ENCODE measurements at regions not wholly inside any gene's neighbourhood (a gene's known extent, or its start where the extent isn't known, plus 50 kb on each side); places are given as distances from the start of the nearest gene placed in this dataset.

DNA sequence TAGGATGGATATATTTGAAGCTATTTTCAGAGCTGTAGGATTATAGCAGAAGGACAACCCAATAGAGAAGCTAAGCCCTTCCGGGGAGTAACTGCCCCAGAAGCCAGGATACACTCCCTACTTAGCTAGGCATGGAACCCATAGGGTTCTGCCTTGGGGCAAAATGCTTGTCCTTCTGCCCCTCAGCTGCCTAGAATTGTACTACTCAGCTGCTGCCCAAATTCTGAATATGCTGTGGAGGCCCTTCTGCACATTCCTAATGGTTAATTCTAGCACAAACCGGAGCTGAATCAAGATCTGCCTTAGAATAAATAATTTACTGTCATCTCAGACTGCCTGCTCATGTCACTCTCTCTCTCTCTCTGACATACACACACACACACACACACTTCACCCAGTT is 297.7 kb upstream of the VCX3A start:
- H3K9me3 ChIP-seq: no peaks in the 10 kb centered on the region
- no peak for TF ChIP-seq POLR2A (IDR thresholded peaks at IDR 0.05)
- TF ChIP-seq CTCF (IDR thresholded peaks at IDR 0.05): no peak
- TF ChIP-seq POLR2AphosphoS5 (IDR thresholded peaks at IDR 0.05): no peak
- no peaks in the 10 kb centered on the region for H3K27me3 ChIP-seq
- H3K36me3 ChIP-seq: no peaks in the 10 kb centered on the region
- H3K27ac ChIP-seq: no peak overlapping the region
- DNase-seq (ENCODE audit: low spot score in 2 of 2): no peak
- H3K4me1 ChIP-seq: no peaks in the 10 kb centered on the region
- no peak overlapping the region for H3K4me3 ChIP-seq
- intact Hi-C loops (cut with DNase I; ENCODE audit: low total_unique reads): no loop called here

DNA sequence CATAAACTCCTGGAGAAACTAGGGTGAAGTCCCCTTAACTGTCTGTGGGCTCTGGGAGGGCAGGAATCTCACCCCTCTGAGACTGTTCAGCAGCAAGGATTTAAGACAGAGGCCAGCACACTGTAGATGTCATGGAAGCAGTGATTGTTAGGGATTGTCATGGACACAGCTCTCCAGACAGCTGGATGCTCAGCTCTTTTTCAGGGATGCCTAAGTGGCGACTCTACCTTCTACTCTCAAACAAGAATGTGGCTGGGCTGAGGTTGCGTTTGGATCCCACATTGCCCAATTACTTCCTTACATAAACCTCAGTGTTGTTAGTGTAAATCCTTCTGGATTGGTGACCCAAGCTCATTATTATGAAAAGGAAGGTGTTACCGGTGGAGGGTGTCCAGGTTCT is 291.9 kb upstream of the VCX3A start:
- DNase-seq (ENCODE audit: low spot score in 2 of 2): no peak
- intact Hi-C loops (cut with DNase I; ENCODE audit: low total_unique reads): no loop called here
- H3K4me3 ChIP-seq: no peak overlapping the region
- H3K27ac ChIP-seq: no peak overlapping the region
- no peaks in the 10 kb centered on the region for H3K36me3 ChIP-seq
- no peaks in the 10 kb centered on the region for H3K9me3 ChIP-seq
- TF ChIP-seq CTCF (IDR thresholded peaks at IDR 0.05): no peak
- H3K27me3 ChIP-seq: no peaks in the 10 kb centered on the region
- H3K4me1 ChIP-seq: no peaks in the 10 kb centered on the region

DNA sequence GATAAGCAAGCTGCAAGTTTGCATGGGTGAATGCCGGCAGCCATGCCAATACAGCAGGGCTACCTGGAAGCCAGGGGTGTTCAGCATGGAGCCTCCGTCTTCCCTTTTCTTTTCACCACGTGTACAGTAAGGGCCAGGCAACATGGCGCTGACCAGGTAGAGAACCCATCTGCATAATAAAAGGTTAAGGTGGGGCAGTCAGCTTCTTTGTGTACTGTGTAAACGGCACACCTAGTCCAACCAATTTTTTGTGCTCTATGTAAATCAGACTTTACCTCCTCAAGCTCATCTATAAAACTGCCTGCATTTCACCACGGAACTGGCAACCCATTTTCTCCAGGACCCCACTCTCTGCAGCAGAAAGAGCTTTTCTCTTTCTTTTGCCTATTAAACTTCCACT is 286.8 kb upstream of the VCX3A start:
- H3K36me3 ChIP-seq: no peaks in the 10 kb centered on the region
- H3K9me3 ChIP-seq: no peaks in the 10 kb centered on the region
- DNase-seq (ENCODE audit: low spot score in 2 of 2): no peak
- no peaks in the 10 kb centered on the region for H3K4me1 ChIP-seq
- TF ChIP-seq CTCF (IDR thresholded peaks at IDR 0.05): no peak
- no peak for TF ChIP-seq POLR2AphosphoS5 (IDR thresholded peaks at IDR 0.05)
- no peak for TF ChIP-seq POLR2A (IDR thresholded peaks at IDR 0.05)
- intact Hi-C loops (cut with DNase I; ENCODE audit: low total_unique reads): no loop called here
- no peaks in the 10 kb centered on the region for H3K27me3 ChIP-seq
- H3K27ac ChIP-seq: no peak overlapping the region
- H3K4me3 ChIP-seq: no peak overlapping the region

GRCh38 chrX:6813836-6814370 is 279.0 kb upstream of the VCX3A start:
- intact Hi-C loops (cut with DNase I; ENCODE audit: low total_unique reads): no loop called here
- H3K4me3 ChIP-seq: no peak overlapping the region
- no peaks in the 10 kb centered on the region for H3K9me3 ChIP-seq
- DNase-seq (ENCODE audit: low spot score in 2 of 2): no peak
- no peaks in the 10 kb centered on the region for H3K36me3 ChIP-seq
- no peaks in the 10 kb centered on the region for H3K27me3 ChIP-seq
- no peak overlapping the region for H3K27ac ChIP-seq
- H3K4me1 ChIP-seq: no peaks in the 10 kb centered on the region
- TF ChIP-seq POLR2A (IDR thresholded peaks at IDR 0.05) (no peak), POLR2AphosphoS5 (IDR thresholded peaks at IDR 0.05) (no peak), CTCF (IDR thresholded peaks at IDR 0.05) (no peak)

DNA sequence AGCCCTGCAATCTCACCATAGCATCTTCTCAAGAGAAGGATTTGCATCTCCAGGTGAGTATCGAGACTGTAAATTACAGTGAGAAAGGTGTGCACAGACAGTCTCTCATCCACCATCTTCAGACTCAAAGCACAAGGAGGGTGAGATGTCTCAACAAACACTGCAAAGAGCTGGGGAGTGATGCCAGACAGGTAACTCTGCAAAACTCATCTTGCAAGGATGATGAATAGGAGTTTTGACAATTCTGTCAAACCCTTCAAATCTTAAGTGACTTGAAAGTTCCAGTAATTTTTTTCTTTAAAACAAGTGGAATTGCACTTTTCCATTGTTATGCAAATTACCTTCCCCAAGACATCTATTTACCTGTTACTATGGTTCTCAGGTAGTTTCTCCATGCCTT is 277.2 kb upstream of the VCX3A start:
- Histone ChIP-seq H3K4me3 (no peak overlapping the region), H3K27ac (no peak overlapping the region), H3K36me3 (no peaks in the 10 kb centered on the region), H3K4me1 (no peaks in the 10 kb centered on the region), H3K27me3 (no peaks in the 10 kb centered on the region), H3K9me3 (no peaks in the 10 kb centered on the region)
- TF ChIP-seq POLR2AphosphoS5 (IDR thresholded peaks at IDR 0.05) (no peak), POLR2A (IDR thresholded peaks at IDR 0.05) (no peak), CTCF (IDR thresholded peaks at IDR 0.05) (no peak)
- intact Hi-C loops (cut with DNase I; ENCODE audit: low total_unique reads): no loop called here
- no peak for DNase-seq (ENCODE audit: low spot score in 2 of 2)
